Ectodermal cell (in vitro differentiated cells): ENCODE measurements at regions not wholly inside any gene's neighbourhood (a gene's known extent, or its start where the extent isn't known, plus 50 kb on each side); places are given as distances from the start of the nearest gene placed in this dataset.

ENCODE experiments used
- H3K27ac ChIP-seq: 2 replicates; pipeline ENCODE4 v1.7.0; 2013; ENCODE audit warnings: mild to moderate bottlenecking, low read depth, low read length; ENCODE audit not compliant: insufficient read depth, poor library complexity, severe bottlenecking
- H3K27me3 ChIP-seq: 2 replicates; pipeline ENCODE4 v1.7.0; 2013; ENCODE audit warnings: mild to moderate bottlenecking, low read length; ENCODE audit not compliant: insufficient read depth, control insufficient read depth, poor library complexity, severe bottlenecking
- H3K36me3 ChIP-seq: one replicate; pipeline ENCODE4 v1.7.0; 2013; ENCODE audit warnings: low read length; ENCODE audit not compliant: control insufficient read depth, insufficient read depth
- H3K4me1 ChIP-seq: one replicate; pipeline ENCODE4 v1.7.0; 2013; ENCODE audit warnings: low read length; ENCODE audit not compliant: control insufficient read depth, insufficient read depth
- H3K4me3 ChIP-seq: 2 replicates; pipeline ENCODE4 v1.7.0; 2013; ENCODE audit warnings: low read depth, low read length, control low read depth; ENCODE audit not compliant: insufficient read depth
- H3K9me3 ChIP-seq: 2 replicates; pipeline ENCODE4 v1.7.0; 2013; ENCODE audit warnings: mild to moderate bottlenecking, low read length, moderate library complexity; ENCODE audit not compliant: control insufficient read depth
- WGBS, 2 experiments: methylation state at CpG; one replicate each; pipeline ENCODE4 v1.1.7; 2013; ENCODE audit warnings: missing lambda C conversion rate in 2 of 2; 5-methylcytosine and 5-hydroxymethylcytosine counted together

- H3K4me3 ChIP-seq, result no peak overlapping the region
- no peaks in the 10 kb centered on the region for H3K36me3 ChIP-seq
- no peaks in the 10 kb centered on the region for H3K9me3 ChIP-seq
- no peaks in the 10 kb centered on the region for H3K27me3 ChIP-seq
- no peak overlapping the region for H3K27ac ChIP-seq
- H3K4me1 ChIP-seq, result no peaks in the 10 kb centered on the region
- 50 to 62% methylated on average over 3 of the region's 3 CpGs for WGBS, 2 experiments
These were observed 1749.6 kb upstream of the FLRT2 start for GRCh38 chr14:83780321-83780720.

- H3K27me3 ChIP-seq, result no peaks in the 10 kb centered on the region
- H3K27ac ChIP-seq, result no peak overlapping the region
- H3K36me3 ChIP-seq, result no peaks in the 10 kb centered on the region
- no peaks in the 10 kb centered on the region for H3K4me1 ChIP-seq
- no peak overlapping the region for H3K4me3 ChIP-seq
- no peaks in the 10 kb centered on the region for H3K9me3 ChIP-seq
- 69 to 88% methylated on average over 2 of the region's 2 CpGs for WGBS, 2 experiments
These were observed 1731.5 kb upstream of the FLRT2 start for GRCh38 chr14:83798421-83798820.

- Histone ChIP-seq H3K4me3 (no peak overlapping the region), H3K4me1 (no peaks in the 10 kb centered on the region), H3K36me3 (no peaks in the 10 kb centered on the region), H3K27ac (no peak overlapping the region), H3K9me3 (no peaks in the 10 kb centered on the region), H3K27me3 (no peaks in the 10 kb centered on the region)
These were observed 1730.7 kb upstream of the FLRT2 start for GRCh38 chr14:83799233-83799632.

GRCh38 chr14:83814896-83815295, 1715.0 kb upstream of the FLRT2 start:
- no peaks in the 10 kb centered on the region for H3K4me1 ChIP-seq
- H3K4me3 ChIP-seq, result no peak overlapping the region
- no peaks in the 10 kb centered on the region for H3K36me3 ChIP-seq
- no peaks in the 10 kb centered on the region for H3K27me3 ChIP-seq
- H3K27ac ChIP-seq, result no peak overlapping the region
- no peaks in the 10 kb centered on the region for H3K9me3 ChIP-seq
- WGBS, 2 experiments, result 100% methylated on average over 1 of the region's 1 CpG; no CpG with 5 or more reads in 1 of the 2 experiments

GRCh38 chr14:83816761-83817160, 1713.2 kb upstream of the FLRT2 start:
- H3K4me3 ChIP-seq, result no peak overlapping the region
- H3K9me3 ChIP-seq, result no peaks in the 10 kb centered on the region
- 93 to 97% methylated on average over 6 of the region's 6 CpGs for WGBS, 2 experiments
- no peaks in the 10 kb centered on the region for H3K4me1 ChIP-seq
- no peak overlapping the region for H3K27ac ChIP-seq
- no peaks in the 10 kb centered on the region for H3K27me3 ChIP-seq
- H3K36me3 ChIP-seq, result no peaks in the 10 kb centered on the region

- Histone ChIP-seq H3K27me3 (no peaks in the 10 kb centered on the region), H3K4me3 (no peak overlapping the region), H3K27ac (no peak overlapping the region), H3K4me1 (no peaks in the 10 kb centered on the region), H3K9me3 (no peaks in the 10 kb centered on the region), H3K36me3 (no peaks in the 10 kb centered on the region)
- 83 to 90% methylated on average over 3 of the region's 3 CpGs for WGBS, 2 experiments
These were observed 1704.1 kb upstream of the FLRT2 start for GRCh38 chr14:83825843-83826242.

GRCh38 chr14:83826838-83827237, 1703.1 kb upstream of the FLRT2 start:
- Histone ChIP-seq H3K4me3 (no peak overlapping the region), H3K4me1 (no peaks in the 10 kb centered on the region), H3K9me3 (no peaks in the 10 kb centered on the region), H3K27me3 (no peaks in the 10 kb centered on the region), H3K27ac (no peak overlapping the region), H3K36me3 (no peaks in the 10 kb centered on the region)
- 87% methylated on average over 6 of the region's 6 CpGs for WGBS, 2 experiments

GRCh38 chr14:83827383-83827782, 1702.6 kb upstream of the FLRT2 start:
- H3K36me3 ChIP-seq, result no peaks in the 10 kb centered on the region
- WGBS, 2 experiments, result 79 to 80% methylated on average over 3 of the region's 3 CpGs
- H3K27ac ChIP-seq, result no peak overlapping the region
- H3K4me1 ChIP-seq, result no peaks in the 10 kb centered on the region
- H3K4me3 ChIP-seq, result no peak overlapping the region
- no peaks in the 10 kb centered on the region for H3K27me3 ChIP-seq
- no peaks in the 10 kb centered on the region for H3K9me3 ChIP-seq

GRCh38 chr14:83828406-83828805, 1701.5 kb upstream of the FLRT2 start:
- WGBS, 2 experiments, result 93% methylated on average over 2 of the region's 2 CpGs; no CpG with 5 or more reads in 1 of the 2 experiments
- H3K4me3 ChIP-seq, result no peak overlapping the region

GRCh38 chr14:83830316-83830715, 1699.6 kb upstream of the FLRT2 start:
- Histone ChIP-seq H3K4me1 (no peaks in the 10 kb centered on the region), H3K36me3 (no peaks in the 10 kb centered on the region), H3K27ac (no peak overlapping the region), H3K27me3 (no peaks in the 10 kb centered on the region), H3K9me3 (no peaks in the 10 kb centered on the region), H3K4me3 (no peak overlapping the region)
- 92 to 93% methylated on average over 2 of the region's 2 CpGs for WGBS, 2 experiments

More at GRCh38 chr14:83828406-83828805, 1701.5 kb upstream of the FLRT2 start:
- Histone ChIP-seq H3K36me3 (no peaks in the 10 kb centered on the region), H3K27ac (no peak overlapping the region), H3K27me3 (no peaks in the 10 kb centered on the region), H3K9me3 (no peaks in the 10 kb centered on the region), H3K4me1 (no peaks in the 10 kb centered on the region)

GRCh38 chr14:83838226-83838625, 1691.7 kb upstream of the FLRT2 start:
- WGBS, 2 experiments, result 87 to 90% methylated on average over 3 of the region's 3 CpGs

More at GRCh38 chr14:83838226-83838625, 1691.7 kb upstream of the FLRT2 start:
- Histone ChIP-seq H3K4me3 (no peak overlapping the region), H3K27ac (no peak overlapping the region), H3K9me3 (no peaks in the 10 kb centered on the region), H3K36me3 (no peaks in the 10 kb centered on the region), H3K27me3 (no peaks in the 10 kb centered on the region), H3K4me1 (no peaks in the 10 kb centered on the region)
